Upper lobe of right lung (tissue), 1 donor: ENCODE measurements at regions not wholly inside any gene's neighbourhood (a gene's known extent, or its start where the extent isn't known, plus 50 kb on each side); places are given as distances from the start of the nearest gene placed in this dataset.

ENCODE experiments used
- ATAC-seq: fragments of 200-7000 bp; cut with Tn5 transposase; one replicate; pipeline ENCODE4 v1.9.1; 2020; ENCODE audit warnings: mild to moderate bottlenecking, moderate library complexity
- DNase-seq: peaks from one replicate; pipeline ENCODE4 v3.0.0-alpha.2; 2020
- H3K27ac ChIP-seq: fragments of 200-600 bp; one replicate; pipeline ENCODE4 v1.8.0; 2022
- H3K27me3 ChIP-seq: fragments of 200-600 bp; one replicate; pipeline ENCODE4 v1.8.0; 2022; ENCODE audit warnings: mild to moderate bottlenecking
- H3K36me3 ChIP-seq: fragments of 200-600 bp; one replicate; pipeline ENCODE4 v1.8.0; 2022
- H3K4me1 ChIP-seq: fragments of 200-600 bp; one replicate; pipeline ENCODE4 v1.8.0; 2022
- H3K4me3 ChIP-seq: fragments of 200-600 bp; one replicate; pipeline ENCODE4 v1.8.0; 2022; ENCODE audit warnings: mild to moderate bottlenecking
- H3K9me3 ChIP-seq: fragments of 200-600 bp; one replicate; pipeline ENCODE4 v1.8.0; 2022
- CTCF ChIP-seq: fragments of 200-600 bp; IDR thresholded peaks from one replicate; pipeline ENCODE4 v1.8.0; 2022; ENCODE audit warnings: antibody characterized with exemption
- intact Hi-C: fragments of 100-400 bp; cut with DNase I; formaldehyde crosslinking; loops from one replicate; pipeline ENCODE4 v1.11.0; 2022
- donor health status: DM: no; HTN: yes; CAD: no; lungs with severe emphysema.

- no peak for TF ChIP-seq CTCF
- DNase-seq (no peak), ATAC-seq (peak; percentile 41)
- intact Hi-C loops, result no loop called here
- Histone ChIP-seq H3K4me1 (no peaks in the 10 kb centered on the region), H3K4me3 (no peak overlapping the region), H3K9me3 (no peaks in the 10 kb centered on the region), H3K27ac (no peak overlapping the region), H3K27me3 (no peaks in the 10 kb centered on the region), H3K36me3 (no peaks in the 10 kb centered on the region)
Measured at GRCh38 chr1:87781554-87781953, 452.9 kb downstream of the LMO4 start.

GRCh38 chr1:87783315-87783714 lies 454.6 kb downstream of the LMO4 start:
- H3K4me1 ChIP-seq, result no peaks in the 10 kb centered on the region
- TF ChIP-seq CTCF, result no peak
- no peak overlapping the region for H3K4me3 ChIP-seq
- intact Hi-C loops, result no loop called here
- no peaks in the 10 kb centered on the region for H3K9me3 ChIP-seq
- ATAC-seq (no peak), DNase-seq (no peak)
- H3K27me3 ChIP-seq, result no peaks in the 10 kb centered on the region
- no peak overlapping the region for H3K27ac ChIP-seq
- no peaks in the 10 kb centered on the region for H3K36me3 ChIP-seq

- no peak overlapping the region for H3K27ac ChIP-seq
- no peaks in the 10 kb centered on the region for H3K36me3 ChIP-seq
- TF ChIP-seq CTCF, result no peak
- no peaks in the 10 kb centered on the region for H3K4me1 ChIP-seq
- DNase-seq (no peak), ATAC-seq (no peak)
- intact Hi-C loops, result no loop called here
- H3K27me3 ChIP-seq, result no peaks in the 10 kb centered on the region
- H3K4me3 ChIP-seq, result no peak overlapping the region
- no peaks in the 10 kb centered on the region for H3K9me3 ChIP-seq
Measured at GRCh38 chr1:87785386-87785785, 456.7 kb downstream of the LMO4 start.

GRCh38 chr1:87786229-87786628 lies 457.5 kb downstream of the LMO4 start:
- Histone ChIP-seq H3K9me3 (no peaks in the 10 kb centered on the region), H3K27ac (no peak overlapping the region), H3K4me1 (no peaks in the 10 kb centered on the region), H3K27me3 (no peaks in the 10 kb centered on the region), H3K36me3 (no peaks in the 10 kb centered on the region), H3K4me3 (no peak overlapping the region)
- intact Hi-C loops, result no loop called here
- ATAC-seq (no peak), DNase-seq (no peak)
- TF ChIP-seq CTCF, result no peak

- Histone ChIP-seq H3K36me3 (no peaks in the 10 kb centered on the region), H3K27ac (no peak overlapping the region), H3K4me1 (no peaks in the 10 kb centered on the region), H3K4me3 (no peak overlapping the region), H3K9me3 (no peaks in the 10 kb centered on the region), H3K27me3 (no peaks in the 10 kb centered on the region)
- ATAC-seq (no peak), DNase-seq (no peak)
- intact Hi-C loops, result no loop called here
- no peak for TF ChIP-seq CTCF
Measured at GRCh38 chr1:87786861-87787545, 458.3 kb downstream of the LMO4 start.

GRCh38 chr1:87787551-87787950 lies 458.9 kb downstream of the LMO4 start:
- Histone ChIP-seq H3K4me3 (no peak overlapping the region), H3K9me3 (no peaks in the 10 kb centered on the region), H3K36me3 (no peaks in the 10 kb centered on the region), H3K4me1 (no peaks in the 10 kb centered on the region), H3K27me3 (no peaks in the 10 kb centered on the region), H3K27ac (no peak overlapping the region)
- no peak for TF ChIP-seq CTCF
- ATAC-seq, result no peak
- intact Hi-C loops, result no loop called here
- no peak for DNase-seq
